HFF-Myc (cell line): ENCODE measurements at regions not wholly inside any gene's neighbourhood (a gene's known extent, or its start where the extent isn't known, plus 50 kb on each side); places are given as distances from the start of the nearest gene placed in this dataset.

Experiments used
- DNase-seq: peaks from one replicate; pipeline ENCODE4 v3.0.0-alpha.2; 2011; ENCODE audit warnings: low read depth; ENCODE audit errors: extremely low read depth
- H3K4me3 ChIP-seq: replicated peaks from 2 replicates; pipeline ENCODE4 v1.5.1; 2011; ENCODE audit warnings: low read depth, mild to moderate bottlenecking, control low read depth, low read length
- TF ChIP-seq, protein P1 (sequence below): IDR thresholded peaks from 2 replicates; pipeline ENCODE4 v1.5.1; 2012; ENCODE audit warnings: mild to moderate bottlenecking, low read depth, low read length, control low read depth; ENCODE audit errors: missing control alignments

DNA sequence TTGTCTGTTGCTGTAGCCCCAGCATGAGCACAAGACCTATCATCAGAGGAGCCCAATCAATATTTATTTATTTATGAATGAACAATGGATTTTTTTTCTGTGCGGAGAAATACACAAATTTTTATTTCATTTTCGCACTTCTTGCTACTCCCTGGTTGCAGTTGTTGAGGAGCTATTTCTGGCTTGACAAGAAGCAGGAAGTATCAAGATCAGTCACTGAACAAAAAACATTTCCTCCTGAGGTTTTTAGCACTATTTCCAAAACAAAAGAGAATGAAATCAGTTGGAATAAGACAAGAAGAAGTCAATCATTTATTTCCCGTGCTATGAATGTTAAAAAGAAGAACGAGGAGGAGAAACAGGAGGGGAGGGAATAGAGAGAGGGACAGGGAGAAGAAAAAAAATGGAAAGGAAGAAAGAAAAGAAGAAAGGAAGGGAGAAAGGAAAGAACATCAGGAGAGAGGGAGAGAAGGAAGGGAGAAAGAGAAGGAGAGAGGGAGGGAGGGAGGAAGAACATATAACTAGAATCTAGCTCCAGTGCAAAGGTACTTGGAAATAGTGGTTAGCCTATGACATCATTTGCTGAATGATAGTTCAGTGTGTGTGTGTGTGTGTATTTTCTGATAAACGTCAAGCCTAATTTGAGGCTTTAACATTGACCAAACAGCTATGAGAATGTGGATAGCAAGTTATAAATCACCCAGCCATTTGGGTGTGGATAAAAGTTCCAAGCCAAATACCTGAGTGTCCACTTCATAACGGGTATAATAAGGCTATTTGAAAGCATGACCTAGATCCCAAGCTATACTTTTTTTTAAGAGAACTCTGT lies 586.0 kb downstream of the EBF1 start:
- no peak for DNase-seq

GRCh38 chr5:158511454-158511853 lies 588.3 kb downstream of the EBF1 start:
- DNase-seq = no peak
- no peak overlapping the region for H3K4me3 ChIP-seq
- TF ChIP-seq, protein P1, sequence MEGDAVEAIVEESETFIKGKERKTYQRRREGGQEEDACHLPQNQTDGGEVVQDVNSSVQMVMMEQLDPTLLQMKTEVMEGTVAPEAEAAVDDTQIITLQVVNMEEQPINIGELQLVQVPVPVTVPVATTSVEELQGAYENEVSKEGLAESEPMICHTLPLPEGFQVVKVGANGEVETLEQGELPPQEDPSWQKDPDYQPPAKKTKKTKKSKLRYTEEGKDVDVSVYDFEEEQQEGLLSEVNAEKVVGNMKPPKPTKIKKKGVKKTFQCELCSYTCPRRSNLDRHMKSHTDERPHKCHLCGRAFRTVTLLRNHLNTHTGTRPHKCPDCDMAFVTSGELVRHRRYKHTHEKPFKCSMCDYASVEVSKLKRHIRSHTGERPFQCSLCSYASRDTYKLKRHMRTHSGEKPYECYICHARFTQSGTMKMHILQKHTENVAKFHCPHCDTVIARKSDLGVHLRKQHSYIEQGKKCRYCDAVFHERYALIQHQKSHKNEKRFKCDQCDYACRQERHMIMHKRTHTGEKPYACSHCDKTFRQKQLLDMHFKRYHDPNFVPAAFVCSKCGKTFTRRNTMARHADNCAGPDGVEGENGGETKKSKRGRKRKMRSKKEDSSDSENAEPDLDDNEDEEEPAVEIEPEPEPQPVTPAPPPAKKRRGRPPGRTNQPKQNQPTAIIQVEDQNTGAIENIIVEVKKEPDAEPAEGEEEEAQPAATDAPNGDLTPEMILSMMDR = no peak

More for the DNA sequence above, 586.0 kb downstream of the EBF1 start:
- H3K4me3 ChIP-seq = no peak overlapping the region
- TF ChIP-seq, protein P1 = no peak

DNA sequence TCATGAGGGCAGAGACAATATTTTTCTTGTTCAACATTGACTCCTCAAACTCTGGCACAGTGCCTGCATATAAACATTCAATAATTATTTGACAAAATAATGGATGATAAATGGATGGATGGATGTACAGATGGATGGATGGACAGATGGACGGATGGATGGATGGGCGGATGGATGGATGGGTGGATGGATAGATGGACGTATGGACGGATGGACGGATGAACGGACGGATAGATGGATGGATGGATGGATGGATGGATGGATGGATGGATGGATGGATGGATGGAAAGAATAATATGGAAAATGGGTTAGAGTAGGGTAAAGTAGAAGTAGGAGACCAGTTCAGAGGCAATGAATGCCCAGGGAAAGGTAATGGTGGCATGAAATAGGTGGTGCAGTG lies 589.2 kb downstream of the EBF1 start:
- DNase-seq = no peak
- no peak overlapping the region for H3K4me3 ChIP-seq
- TF ChIP-seq, protein P1 = no peak

- TF ChIP-seq, protein P1 = no peak
- no peak overlapping the region for H3K4me3 ChIP-seq
- no peak for DNase-seq
Observed at GRCh38 chr5:158506648-158507047, 593.1 kb downstream of the EBF1 start.

GRCh38 chr5:158502686-158503085 lies 597.0 kb downstream of the EBF1 start:
- TF ChIP-seq, protein P1 = no peak
- DNase-seq = no peak
- H3K4me3 ChIP-seq = no peak overlapping the region

- TF ChIP-seq, protein P1 = no peak
- no peak for DNase-seq
- H3K4me3 ChIP-seq = no peak overlapping the region
Observed at GRCh38 chr5:158499892-158500418, 599.8 kb downstream of the EBF1 start.
